Peyer's patch (tissue), 4 donors: ENCODE measurements at regions not wholly inside any gene's neighbourhood (a gene's known extent, or its start where the extent isn't known, plus 50 kb on each side); places are given as distances from the start of the nearest gene placed in this dataset.
A peak's percentile ranks its signal among the peaks of the same experiment; 100 is the strongest.

ENCODE experiments used
- DNase-seq, 3 donors: peaks; one replicate each; pipeline ENCODE4 v3.0.0-alpha.2; 2017 to 2019
- H3K27ac ChIP-seq, 4 donors: fragments of 200-600 bp; sonication (generic); one replicate each; pipeline ENCODE4 v1.5.1; 2016 to 2019
- H3K27me3 ChIP-seq, 2 donors: fragments of 200-600 bp; sonication (generic); one replicate each; pipeline ENCODE4 v1.5.1; 2019
- H3K36me3 ChIP-seq, 3 donors: fragments of 200-600 bp; sonication (generic); one replicate each; pipeline ENCODE4 v1.5.1; 2016 to 2019
- H3K4me1 ChIP-seq, 4 donors: fragments of 200-600 bp; sonication (generic); one replicate each; pipeline ENCODE4 v1.5.1; 2016 to 2019
- H3K4me3 ChIP-seq, 4 donors: fragments of 200-600 bp; sonication (generic); 1 replicate in 3 of 4; 2 replicates in 1 of 4; pipeline ENCODE4 v1.5.1; 2016 to 2019; ENCODE audit warnings: mild to moderate bottlenecking in 1 of 4
- H3K9me3 ChIP-seq, 4 donors: fragments of 200-600 bp; sonication (generic); one replicate each; pipeline ENCODE4 v1.5.1; 2016 to 2019; ENCODE audit warnings: mild to moderate bottlenecking in 1 of 4
- POLR2A ChIP-seq, 2 donors: fragments of 450-650 bp; IDR thresholded peaks; one replicate each; pipeline ENCODE4 v1.5.1; 2017; ENCODE audit warnings: antibody characterized with exemption in 2 of 2, mild to moderate bottlenecking in 2 of 2, moderate library complexity in 2 of 2
- TF ChIP-seq, protein P1 (sequence below), 6 experiments: fragments of 450-650 bp in 4 of 6; fragments of 200-600 bp in 2 of 6; sonication (generic) in 1 of 6; IDR thresholded peaks; one replicate each; pipeline ENCODE4 v1.5.1; 2017 to 2019; ENCODE audit warnings: antibody characterized with exemption in 6 of 6, mild to moderate bottlenecking in 3 of 6, moderate library complexity in 1 of 6

DNA sequence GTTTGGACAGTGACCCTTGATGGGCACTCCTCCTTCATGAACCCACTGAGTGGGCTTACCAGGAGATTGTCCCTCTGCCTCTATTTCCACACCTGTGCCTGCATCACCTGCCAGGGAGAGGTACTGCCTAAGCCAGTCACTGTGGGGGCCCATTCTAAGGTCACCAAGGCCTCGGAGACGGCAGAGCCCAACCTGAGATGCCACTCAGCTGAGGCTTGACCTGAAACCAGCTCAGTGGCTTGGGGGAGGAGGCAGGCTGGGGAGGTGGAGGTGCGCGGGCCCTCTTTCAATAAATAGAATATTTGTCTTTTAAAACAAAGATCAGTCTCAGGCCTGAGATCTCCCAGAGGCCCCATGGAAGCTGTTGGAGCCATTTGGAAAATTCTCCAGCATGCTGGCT, 84.5 kb downstream of the DHCR7 start:
- Histone ChIP-seq H3K4me3 (no peak overlapping the region), H3K4me1 (no peaks in the 10 kb centered on the region), H3K9me3 (no peaks in the 10 kb centered on the region), H3K27ac (no peak overlapping the region), H3K27me3 (no peaks in the 10 kb centered on the region), H3K36me3 (no peaks in the 10 kb centered on the region)
- TF ChIP-seq, protein P1, sequence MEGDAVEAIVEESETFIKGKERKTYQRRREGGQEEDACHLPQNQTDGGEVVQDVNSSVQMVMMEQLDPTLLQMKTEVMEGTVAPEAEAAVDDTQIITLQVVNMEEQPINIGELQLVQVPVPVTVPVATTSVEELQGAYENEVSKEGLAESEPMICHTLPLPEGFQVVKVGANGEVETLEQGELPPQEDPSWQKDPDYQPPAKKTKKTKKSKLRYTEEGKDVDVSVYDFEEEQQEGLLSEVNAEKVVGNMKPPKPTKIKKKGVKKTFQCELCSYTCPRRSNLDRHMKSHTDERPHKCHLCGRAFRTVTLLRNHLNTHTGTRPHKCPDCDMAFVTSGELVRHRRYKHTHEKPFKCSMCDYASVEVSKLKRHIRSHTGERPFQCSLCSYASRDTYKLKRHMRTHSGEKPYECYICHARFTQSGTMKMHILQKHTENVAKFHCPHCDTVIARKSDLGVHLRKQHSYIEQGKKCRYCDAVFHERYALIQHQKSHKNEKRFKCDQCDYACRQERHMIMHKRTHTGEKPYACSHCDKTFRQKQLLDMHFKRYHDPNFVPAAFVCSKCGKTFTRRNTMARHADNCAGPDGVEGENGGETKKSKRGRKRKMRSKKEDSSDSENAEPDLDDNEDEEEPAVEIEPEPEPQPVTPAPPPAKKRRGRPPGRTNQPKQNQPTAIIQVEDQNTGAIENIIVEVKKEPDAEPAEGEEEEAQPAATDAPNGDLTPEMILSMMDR (IDR thresholded peaks at IDR 0.05) = no peak
- no peak for TF ChIP-seq POLR2A (IDR thresholded peaks at IDR 0.05)
- no peak for DNase-seq

DNA sequence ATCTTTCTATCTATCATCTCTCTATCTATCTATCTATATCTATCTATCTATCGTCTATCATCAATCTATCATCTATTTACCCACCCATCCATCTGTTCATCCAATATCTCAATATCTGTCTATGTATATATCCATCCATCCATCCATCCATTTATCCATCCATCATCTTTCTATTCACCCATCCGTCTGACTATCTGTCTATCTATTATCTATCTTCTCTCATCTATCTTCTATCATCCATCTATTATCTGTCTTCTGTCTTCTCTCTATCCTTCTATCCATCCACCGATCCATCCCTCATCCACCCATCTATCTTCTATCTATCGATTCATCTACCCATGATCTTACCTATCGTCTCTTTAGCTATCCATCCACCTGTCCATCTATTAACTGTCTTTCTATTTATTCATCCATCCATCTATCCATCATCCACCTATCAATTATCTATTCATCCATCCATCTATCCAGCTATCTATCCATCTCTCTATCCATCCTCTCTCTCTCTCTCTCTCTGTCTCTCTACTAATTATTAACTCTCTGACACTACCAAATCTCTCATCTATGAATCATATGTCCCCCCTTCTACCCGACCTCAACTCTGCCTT, 89.1 kb downstream of the DHCR7 start:
- no peak overlapping the region for H3K27ac ChIP-seq
- TF ChIP-seq POLR2A (IDR thresholded peaks at IDR 0.05) = no peak
- no peaks in the 10 kb centered on the region for H3K27me3 ChIP-seq
- no peaks in the 10 kb centered on the region for H3K4me1 ChIP-seq
- DNase-seq = no peak
- no peak overlapping the region for H3K4me3 ChIP-seq
- no peaks in the 10 kb centered on the region for H3K36me3 ChIP-seq
- no peaks in the 10 kb centered on the region for H3K9me3 ChIP-seq

DNA sequence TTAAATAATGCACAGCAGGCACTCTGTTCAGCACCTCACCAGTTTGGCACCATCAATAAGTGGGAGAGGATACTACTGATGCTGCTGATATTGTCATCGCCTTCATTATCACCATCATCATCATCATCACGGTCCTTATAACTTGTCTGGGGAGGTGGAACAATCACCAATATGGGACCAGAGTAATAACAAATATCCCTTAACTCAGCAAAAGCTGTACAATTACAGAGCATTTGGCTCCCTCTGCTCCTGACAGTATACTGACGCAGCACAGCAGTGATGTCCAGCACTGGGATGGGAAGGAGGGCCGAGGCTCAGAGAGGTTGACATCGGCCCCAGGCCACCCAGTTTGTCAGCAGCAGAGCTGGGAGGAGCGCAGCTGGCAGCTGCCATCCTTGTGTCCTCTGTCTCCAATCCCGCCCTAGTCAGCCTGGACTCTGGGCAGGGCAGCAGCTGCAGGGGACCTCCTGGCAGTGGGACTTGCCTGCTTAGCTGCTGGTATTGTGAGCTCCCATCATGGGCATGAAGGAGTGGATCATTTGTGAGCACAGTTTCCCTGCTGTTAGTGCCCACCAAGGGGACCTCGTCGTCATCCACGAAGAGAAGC, 90.0 kb downstream of the DHCR7 start:
- TF ChIP-seq, protein P1 (IDR thresholded peaks at IDR 0.05) = no peak
- TF ChIP-seq POLR2A (IDR thresholded peaks at IDR 0.05) = no peak
- no peaks in the 10 kb centered on the region for H3K9me3 ChIP-seq
- no peaks in the 10 kb centered on the region for H3K4me1 ChIP-seq
- no peak overlapping the region for H3K4me3 ChIP-seq
- no peaks in the 10 kb centered on the region for H3K27me3 ChIP-seq
- no peaks in the 10 kb centered on the region for H3K36me3 ChIP-seq
- H3K27ac ChIP-seq = no peak overlapping the region
- DNase-seq = peak in 1 of 3 donors; percentile 22

GRCh38 chr11:71357414-71357813, 90.8 kb downstream of the DHCR7 start:
- H3K9me3 ChIP-seq = no peaks in the 10 kb centered on the region
- TF ChIP-seq POLR2A (IDR thresholded peaks at IDR 0.05) = no peak
- TF ChIP-seq, protein P1 (IDR thresholded peaks at IDR 0.05) = no peak
- no peak overlapping the region for H3K4me3 ChIP-seq
- H3K36me3 ChIP-seq = no peaks in the 10 kb centered on the region
- peak in 1 of 3 donors; percentile 32 for DNase-seq
- no peaks in the 10 kb centered on the region for H3K4me1 ChIP-seq
- H3K27ac ChIP-seq = no peak overlapping the region
- H3K27me3 ChIP-seq = no peaks in the 10 kb centered on the region

DNA sequence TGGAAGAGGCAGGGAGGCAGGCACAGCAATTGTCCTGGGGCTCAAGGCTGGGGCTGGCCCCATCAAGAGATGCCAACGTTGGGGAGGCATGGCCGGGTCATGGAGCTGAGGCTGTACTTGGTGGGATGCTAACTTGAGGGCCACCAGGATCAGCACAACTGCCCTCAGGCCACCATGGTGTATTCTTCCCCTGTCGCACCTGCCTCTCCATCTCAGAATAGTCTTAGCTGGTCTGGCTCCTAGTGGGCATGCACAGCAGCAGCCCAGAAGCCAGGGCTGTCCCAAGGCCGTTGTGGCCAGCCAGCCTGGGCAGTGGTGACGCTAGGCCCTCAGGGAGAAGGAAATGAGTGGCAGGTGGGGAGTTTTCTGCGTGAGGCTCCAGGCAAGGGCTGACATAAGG, 91.3 kb downstream of the DHCR7 start:
- H3K27me3 ChIP-seq = no peaks in the 10 kb centered on the region
- H3K4me3 ChIP-seq = no peak overlapping the region
- no peak overlapping the region for H3K27ac ChIP-seq
- TF ChIP-seq POLR2A (IDR thresholded peaks at IDR 0.05) = no peak
- TF ChIP-seq, protein P1 (IDR thresholded peaks at IDR 0.05) = no peak
- H3K36me3 ChIP-seq = no peaks in the 10 kb centered on the region
- H3K9me3 ChIP-seq = no peaks in the 10 kb centered on the region
- no peaks in the 10 kb centered on the region for H3K4me1 ChIP-seq
- no peak for DNase-seq

GRCh38 chr11:71356280-71356876, 91.8 kb downstream of the DHCR7 start:
- Histone ChIP-seq H3K36me3 (no peaks in the 10 kb centered on the region), H3K27me3 (no peaks in the 10 kb centered on the region), H3K9me3 (no peaks in the 10 kb centered on the region), H3K4me3 (no peak overlapping the region), H3K27ac (no peak overlapping the region), H3K4me1 (no peaks in the 10 kb centered on the region)
- DNase-seq = no peak
- TF ChIP-seq, protein P1 (IDR thresholded peaks at IDR 0.05) = no peak
- TF ChIP-seq POLR2A (IDR thresholded peaks at IDR 0.05) = no peak
